Loucy (cell line): ENCODE measurements at regions not wholly inside any gene's neighbourhood (a gene's known extent, or its start where the extent isn't known, plus 50 kb on each side); places are given as distances from the start of the nearest gene placed in this dataset.

Experiments used
- EZH2phosphoT487 ChIP-seq: fragments of 200-600 bp; IDR thresholded peaks from 2 replicates; pipeline ENCODE4 v1.6.1; 2018; ENCODE audit warnings: antibody characterized with exemption, mild to moderate bottlenecking, moderate library complexity, borderline replicate concordance
- TF ChIP-seq, protein P1 (sequence below): fragments of 200-600 bp; sonication (generic); conservative IDR thresholded peaks from 2 replicates; pipeline ENCODE4 v1.5.1; 2014; ENCODE audit warnings: mild to moderate bottlenecking, antibody characterized with exemption, low read length

DNA sequence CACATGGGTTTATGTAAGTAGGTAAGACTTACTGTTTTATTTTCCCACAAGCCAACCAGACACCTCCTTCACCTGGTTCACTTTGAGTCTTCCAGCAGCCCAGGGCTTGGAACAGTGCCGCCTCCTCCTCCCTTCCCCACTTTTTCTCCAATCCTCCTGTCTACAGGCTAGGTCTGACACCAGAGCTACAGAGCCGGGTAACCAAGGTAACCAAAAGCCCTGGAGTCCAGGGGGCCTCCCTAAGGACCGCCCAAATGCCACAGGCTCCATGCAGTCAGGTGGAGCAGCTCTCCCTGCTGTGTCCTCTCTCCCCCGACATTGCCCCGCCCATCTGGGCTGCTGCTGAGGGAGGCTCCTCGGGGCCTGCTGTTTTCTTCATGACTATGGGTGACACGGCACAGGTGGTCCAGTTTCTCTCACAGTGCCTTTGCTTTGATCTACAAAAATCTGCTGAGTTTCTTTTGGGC, 138.0 kb upstream of the EFNA5 start:
- TF ChIP-seq, protein P1, sequence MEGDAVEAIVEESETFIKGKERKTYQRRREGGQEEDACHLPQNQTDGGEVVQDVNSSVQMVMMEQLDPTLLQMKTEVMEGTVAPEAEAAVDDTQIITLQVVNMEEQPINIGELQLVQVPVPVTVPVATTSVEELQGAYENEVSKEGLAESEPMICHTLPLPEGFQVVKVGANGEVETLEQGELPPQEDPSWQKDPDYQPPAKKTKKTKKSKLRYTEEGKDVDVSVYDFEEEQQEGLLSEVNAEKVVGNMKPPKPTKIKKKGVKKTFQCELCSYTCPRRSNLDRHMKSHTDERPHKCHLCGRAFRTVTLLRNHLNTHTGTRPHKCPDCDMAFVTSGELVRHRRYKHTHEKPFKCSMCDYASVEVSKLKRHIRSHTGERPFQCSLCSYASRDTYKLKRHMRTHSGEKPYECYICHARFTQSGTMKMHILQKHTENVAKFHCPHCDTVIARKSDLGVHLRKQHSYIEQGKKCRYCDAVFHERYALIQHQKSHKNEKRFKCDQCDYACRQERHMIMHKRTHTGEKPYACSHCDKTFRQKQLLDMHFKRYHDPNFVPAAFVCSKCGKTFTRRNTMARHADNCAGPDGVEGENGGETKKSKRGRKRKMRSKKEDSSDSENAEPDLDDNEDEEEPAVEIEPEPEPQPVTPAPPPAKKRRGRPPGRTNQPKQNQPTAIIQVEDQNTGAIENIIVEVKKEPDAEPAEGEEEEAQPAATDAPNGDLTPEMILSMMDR, result no peak
- no peak for TF ChIP-seq EZH2phosphoT487
